ENCODE measurements at regions not wholly inside any gene's neighbourhood (a gene's known extent, or its start where the extent isn't known, plus 50 kb on each side); places are given as distances from the start of the nearest gene placed in this dataset.

DNA sequence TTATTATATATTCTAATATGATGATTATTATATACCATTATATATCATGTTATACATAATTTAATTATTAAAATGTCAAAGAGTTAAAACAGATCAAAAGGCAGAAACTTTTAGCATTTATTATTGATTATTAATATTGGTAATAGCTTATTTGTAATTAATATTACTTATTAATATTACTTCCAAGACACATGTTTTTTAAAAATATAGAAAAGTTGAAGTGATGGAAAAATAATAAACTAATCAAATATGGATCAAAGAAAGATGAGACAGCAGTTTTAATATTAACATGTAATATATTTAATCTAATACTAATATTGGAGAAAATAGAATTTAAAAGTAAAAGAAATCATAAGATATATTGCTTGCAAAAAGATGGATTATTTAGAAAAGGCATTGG lies 154.6 kb upstream of the TAB2 start:
- TF ChIP-seq, protein P1, sequence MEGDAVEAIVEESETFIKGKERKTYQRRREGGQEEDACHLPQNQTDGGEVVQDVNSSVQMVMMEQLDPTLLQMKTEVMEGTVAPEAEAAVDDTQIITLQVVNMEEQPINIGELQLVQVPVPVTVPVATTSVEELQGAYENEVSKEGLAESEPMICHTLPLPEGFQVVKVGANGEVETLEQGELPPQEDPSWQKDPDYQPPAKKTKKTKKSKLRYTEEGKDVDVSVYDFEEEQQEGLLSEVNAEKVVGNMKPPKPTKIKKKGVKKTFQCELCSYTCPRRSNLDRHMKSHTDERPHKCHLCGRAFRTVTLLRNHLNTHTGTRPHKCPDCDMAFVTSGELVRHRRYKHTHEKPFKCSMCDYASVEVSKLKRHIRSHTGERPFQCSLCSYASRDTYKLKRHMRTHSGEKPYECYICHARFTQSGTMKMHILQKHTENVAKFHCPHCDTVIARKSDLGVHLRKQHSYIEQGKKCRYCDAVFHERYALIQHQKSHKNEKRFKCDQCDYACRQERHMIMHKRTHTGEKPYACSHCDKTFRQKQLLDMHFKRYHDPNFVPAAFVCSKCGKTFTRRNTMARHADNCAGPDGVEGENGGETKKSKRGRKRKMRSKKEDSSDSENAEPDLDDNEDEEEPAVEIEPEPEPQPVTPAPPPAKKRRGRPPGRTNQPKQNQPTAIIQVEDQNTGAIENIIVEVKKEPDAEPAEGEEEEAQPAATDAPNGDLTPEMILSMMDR (IDR thresholded peaks at IDR 0.05), result no peak
- TF ChIP-seq EZH2phosphoT487 (IDR thresholded peaks at IDR 0.05), result no peak
